ENCODE measurements at regions not wholly inside any gene's neighbourhood (a gene's known extent, or its start where the extent isn't known, plus 50 kb on each side); places are given as distances from the start of the nearest gene placed in this dataset.
"Not testable (repeated sequence)": the region's sequence is repeated elsewhere in the genome, so short reads cannot be mapped to it uniquely, and the experiment has no call there.

- no peak for DNase-seq
These were observed 185.5 kb downstream of the KCNS3 start for GRCh38 chr2:18063826-18064470.

DNA sequence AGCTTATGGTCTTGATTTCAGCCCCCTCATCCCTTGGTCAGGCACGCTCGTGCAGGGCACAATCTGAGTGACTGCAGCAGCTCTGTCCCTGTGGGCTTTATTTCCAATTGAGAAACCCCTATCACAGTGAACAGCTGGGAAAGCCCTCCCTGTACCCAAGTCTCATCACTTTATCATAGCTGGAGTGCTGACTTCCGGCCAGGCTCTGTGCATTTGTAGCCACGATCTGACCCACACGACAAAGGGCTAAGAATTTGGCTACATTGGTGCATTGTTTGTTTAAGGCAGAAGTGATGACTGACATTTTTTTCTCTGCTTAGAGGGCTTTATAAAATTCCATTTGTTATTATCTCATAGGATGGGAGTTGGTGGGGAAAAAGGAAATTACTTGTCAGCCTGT is 184.4 kb downstream of the KCNS3 start:
- DNase-seq = no peak

DNA sequence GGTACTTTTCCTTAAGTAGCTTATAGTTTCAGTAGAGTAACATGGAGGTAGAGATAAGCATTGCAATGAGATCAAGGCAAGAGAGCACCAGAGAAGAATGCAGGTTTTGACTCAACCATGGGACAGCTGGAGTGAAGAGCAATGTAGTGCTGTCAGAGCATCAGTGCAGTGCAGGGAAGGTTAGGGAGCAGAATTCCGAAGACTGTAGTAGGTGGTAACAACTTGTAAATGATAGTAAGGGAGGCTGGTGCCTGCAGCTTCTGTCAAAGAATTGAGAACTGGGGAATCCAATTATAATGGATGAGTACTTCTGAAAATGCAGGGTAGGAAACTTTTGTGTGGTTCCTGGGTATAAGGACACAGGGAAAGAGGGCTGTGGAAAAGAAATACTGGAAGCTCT is 183.2 kb downstream of the KCNS3 start:
- DNase-seq = no peak

DNA sequence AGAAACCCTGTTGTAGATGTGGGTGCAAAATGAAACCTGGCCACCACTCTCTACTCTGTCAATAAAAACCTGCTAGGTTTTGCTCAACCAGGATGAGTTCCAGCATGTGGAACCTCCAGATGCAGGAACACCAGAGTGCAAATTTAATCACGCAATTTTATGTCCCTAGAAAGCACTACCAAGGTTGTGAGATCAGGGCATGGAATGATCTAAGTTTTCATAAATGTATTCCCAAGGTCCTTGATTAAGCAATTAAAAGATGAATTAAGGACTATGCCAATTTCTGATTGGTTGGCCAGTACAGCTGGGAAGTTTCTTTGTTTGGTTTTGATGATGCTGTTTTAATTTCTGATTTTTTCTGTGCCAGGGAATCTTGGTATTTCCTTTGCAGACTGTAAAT is 179.2 kb downstream of the KCNS3 start:
- no peak for DNase-seq

- no peak for DNase-seq
These were observed 176.8 kb downstream of the KCNS3 start for GRCh38 chr2:18055290-18055689.

DNA sequence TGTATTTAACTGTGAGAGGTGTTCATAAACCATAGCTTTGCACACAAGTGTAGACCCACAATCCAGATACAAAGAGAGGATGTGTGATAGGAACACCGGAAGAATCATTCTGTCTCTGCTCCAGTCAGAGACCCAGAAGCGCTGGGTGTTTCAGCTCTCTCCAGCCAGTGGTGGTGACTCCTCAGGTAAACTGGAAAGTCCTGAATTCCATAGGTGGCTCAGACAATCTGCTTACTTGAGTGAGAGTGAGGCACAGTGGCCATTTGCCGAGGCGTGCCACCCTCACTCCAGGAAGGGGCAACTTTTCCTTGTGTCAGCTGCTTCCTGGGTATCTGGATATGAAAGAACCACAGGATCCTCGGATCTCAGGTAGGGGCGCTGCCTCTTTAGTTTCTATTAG is 171.5 kb downstream of the KCNS3 start:
- DNase-seq = no peak

DNA sequence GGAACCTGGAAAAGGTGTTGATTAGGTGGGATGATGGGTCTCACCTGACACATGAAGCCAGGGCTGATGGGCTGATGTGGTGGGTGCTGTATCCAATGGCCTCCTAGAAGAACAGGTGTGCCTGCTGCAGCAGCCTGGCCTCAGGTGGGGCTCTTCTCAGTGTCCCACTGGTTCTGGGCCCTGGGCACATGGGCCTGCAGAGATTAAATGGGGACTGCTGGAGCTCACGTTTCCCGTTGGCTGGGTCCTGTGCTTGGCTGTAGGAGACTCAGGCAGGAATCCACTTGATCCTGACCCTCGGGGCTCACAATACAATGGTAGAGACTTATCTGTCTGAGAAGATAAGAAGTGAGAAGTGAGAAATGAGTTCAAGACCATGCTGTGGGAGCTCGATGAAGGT is 170.9 kb downstream of the KCNS3 start:
- no peak for DNase-seq

DNA sequence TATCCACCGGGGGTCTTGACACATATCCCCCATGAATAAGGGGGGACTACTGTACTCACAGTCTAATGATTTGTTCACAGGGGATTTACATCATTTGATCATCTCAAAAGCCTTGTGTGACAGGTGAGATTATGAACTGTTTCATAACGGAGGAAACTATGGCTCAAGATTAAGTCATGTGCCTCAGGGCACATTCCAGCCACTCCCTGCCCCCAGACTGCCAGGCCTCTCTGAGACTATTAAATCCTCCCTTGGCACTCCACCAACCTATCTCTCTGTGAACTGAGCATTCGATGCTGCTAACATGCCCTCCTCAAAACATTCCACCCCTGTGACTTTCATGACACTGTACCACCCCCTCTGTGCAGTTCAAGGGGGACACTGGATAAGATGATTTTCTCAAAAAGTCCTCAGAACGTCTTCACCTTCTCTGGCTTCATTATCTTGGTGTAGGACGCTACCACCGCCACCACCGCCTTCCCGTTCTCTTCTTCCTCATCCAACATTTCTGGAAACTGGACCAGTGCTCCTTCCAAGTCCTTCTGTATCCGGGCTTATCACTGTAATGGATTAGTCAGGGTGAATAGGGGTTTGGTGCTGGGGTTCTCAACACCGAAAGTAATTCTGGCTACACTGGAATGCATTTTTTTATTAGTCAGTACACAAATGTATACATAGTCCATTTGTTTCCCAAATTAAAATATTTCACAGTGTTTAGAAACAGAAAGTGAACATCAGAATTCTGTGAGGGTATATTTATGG is 169.6 kb downstream of the KCNS3 start:
- no peak for DNase-seq

- DNase-seq = no peak
These were observed 168.7 kb downstream of the KCNS3 start for GRCh38 chr2:18047213-18047611.

DNA sequence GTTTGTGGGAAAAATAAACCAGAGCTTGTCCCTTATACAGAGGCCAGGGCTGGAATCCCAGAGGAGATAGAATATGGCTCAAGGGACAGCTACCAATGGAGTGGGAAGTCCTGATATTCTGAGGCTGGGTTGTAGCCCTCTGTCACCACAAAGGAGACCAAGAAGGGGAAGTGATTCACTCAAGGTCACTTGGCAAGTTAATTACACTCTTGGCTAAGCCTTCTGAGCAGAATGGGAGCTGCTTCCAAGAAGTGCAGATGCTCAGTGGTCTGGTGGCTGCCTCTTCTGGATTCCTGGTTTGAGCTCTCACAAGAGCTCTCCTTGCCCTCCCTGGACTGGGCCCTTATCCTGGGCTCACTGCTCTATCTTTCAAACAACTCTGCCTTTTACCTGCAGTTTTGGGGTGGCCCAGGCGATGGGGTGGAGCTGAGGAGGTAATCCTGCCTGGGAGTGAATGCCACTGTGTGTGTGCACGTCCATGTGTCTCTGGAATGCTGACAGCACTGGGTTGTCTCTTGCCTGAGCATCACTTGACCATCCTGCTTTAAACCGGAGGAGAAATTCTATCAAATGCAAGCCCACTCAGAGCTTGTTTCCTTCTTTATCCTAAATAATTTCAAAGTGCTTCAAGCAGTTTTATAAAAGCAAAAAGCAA is 168.2 kb downstream of the KCNS3 start:
- no peak for DNase-seq

GRCh38 chr2:18046017-18046416 is 167.6 kb downstream of the KCNS3 start:
- DNase-seq = no peak

DNA sequence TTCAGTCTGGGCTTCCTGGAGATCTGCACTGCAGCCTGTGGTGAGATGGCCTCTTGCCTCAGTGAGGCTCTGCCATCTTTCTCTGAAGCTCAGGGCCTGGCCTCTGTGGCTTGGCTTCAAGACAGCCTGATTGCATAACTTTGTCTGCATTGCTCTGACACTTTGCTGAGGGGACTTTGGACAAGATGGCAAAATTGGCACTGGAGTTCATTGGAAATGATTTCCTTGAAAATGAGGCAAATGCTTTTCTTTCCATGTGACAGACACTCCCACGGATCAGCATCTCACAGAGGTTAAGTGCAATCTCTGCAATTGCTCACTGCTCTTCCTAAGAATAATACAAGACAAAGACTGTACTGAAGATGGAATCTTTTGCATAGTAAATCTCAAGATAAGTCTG is 166.8 kb downstream of the KCNS3 start:
- DNase-seq = no peak

DNA sequence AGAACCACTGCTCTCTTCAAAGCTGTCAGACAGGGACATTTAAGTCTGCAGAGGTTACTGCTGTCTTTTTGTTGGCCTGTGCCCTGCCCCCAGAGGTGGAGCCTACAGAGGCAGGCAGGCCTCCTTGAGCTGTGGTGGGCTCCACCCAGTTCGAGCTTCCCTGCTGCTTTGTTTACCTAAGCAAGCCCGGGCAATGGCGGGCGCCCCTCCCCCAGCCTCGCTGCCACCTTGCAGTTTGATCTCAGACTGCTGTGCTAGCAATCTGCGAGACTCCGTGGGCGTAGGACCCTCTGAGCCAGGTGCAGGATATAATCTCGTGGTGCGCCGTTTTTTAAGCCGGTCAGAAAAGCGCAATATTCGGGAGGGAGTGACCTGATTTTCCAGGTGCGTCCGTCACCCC is 138.9 kb downstream of the KCNS3 start:
- not testable (repeated sequence) for DNase-seq

GRCh38 chr2:18009891-18010290 is 131.4 kb downstream of the KCNS3 start:
- DNase-seq = no peak

- DNase-seq = no peak
These were observed 126.9 kb downstream of the KCNS3 start for GRCh38 chr2:18005411-18005810.

DNA sequence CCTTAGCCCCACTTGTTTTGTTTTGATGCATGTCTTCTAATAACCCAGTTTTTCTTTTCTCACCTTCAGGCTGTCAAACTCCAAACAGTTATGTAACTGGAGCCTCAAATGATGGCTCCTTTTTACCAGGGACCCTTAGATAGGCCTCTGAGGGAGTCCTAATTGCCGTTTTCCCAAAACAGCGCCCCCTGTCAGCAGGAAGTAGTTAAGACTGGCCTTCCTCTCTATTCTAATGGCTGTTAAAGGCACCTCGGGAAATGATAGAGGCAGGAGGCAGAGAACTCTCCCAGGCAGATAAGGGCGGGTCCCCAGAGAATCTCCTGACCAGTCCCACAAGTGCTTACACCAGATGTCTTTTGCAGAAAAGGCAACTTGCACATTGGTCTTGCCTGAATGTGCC is 123.2 kb downstream of the KCNS3 start:
- no peak for DNase-seq

- DNase-seq = no peak
These were observed 118.5 kb downstream of the KCNS3 start for GRCh38 chr2:17996978-17997377.

GRCh38 chr2:17995593-17995992 is 117.1 kb downstream of the KCNS3 start:
- DNase-seq = no peak
